ENCODE measurements at regions not wholly inside any gene's neighbourhood (a gene's known extent, or its start where the extent isn't known, plus 50 kb on each side); places are given as distances from the start of the nearest gene placed in this dataset.

GRCh38 chr20:60964911-60965310, 287.1 kb upstream of the CDH4 start:
- TF ChIP-seq CTCF (IDR thresholded peaks at IDR 0.05) (no peak), POLR2A (IDR thresholded peaks at IDR 0.05) (no peak), EP300 (IDR thresholded peaks at IDR 0.05) (no peak)
